ENCODE measurements at regions not wholly inside any gene's neighbourhood (a gene's known extent, or its start where the extent isn't known, plus 50 kb on each side); places are given as distances from the start of the nearest gene placed in this dataset.

DNA sequence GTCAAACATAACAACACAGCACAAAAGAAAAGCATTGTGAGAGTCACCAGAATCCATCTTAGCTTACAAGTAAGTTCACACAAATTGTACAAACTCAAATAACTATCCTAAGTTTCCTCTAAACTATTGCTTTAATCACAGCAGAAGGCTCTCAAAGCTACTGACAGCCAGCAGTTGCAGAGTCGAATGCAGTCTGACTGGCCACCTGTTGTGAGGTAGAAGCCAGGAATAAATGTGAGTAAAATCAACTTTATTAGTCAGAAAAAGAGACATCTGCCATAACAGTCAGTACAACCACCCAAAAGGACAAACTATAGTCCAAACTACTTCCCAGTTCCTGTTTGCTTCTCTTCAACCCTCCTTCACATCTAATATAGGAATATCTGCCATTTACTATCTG lies 231.7 kb upstream of the USP15 start:
- ATAC-seq = no peak
- no peak overlapping the region for H3K4me3 ChIP-seq (replicated peaks in 1 of 2; ENCODE audit: low read depth in 1 of 2, low read length in 2 of 2)
- intact Hi-C loops (cut with micrococcal nuclease) = no loop called here
- POLR2A ChIA-PET = no interaction called here
- no peaks in the 10 kb centered on the region for H3K36me3 ChIP-seq (ENCODE audit: control insufficient read depth in 1 of 2, insufficient read depth in 2 of 2, low read length in 2 of 2)
- no peaks in the 10 kb centered on the region for H4K20me1 ChIP-seq (ENCODE audit: insufficient read depth)
- no peak overlapping the region for H2AFZ ChIP-seq (ENCODE audit: low read depth, low read length, poor library complexity, severe bottlenecking)
- RAD21 ChIA-PET (ENCODE audit: low non-redundant PET in 1 of 2, low total read pairs in 2 of 2, uncharacterized antibody in 2 of 2, unreplicated experiment in 2 of 2) = no interaction called here
- no peaks in the 10 kb centered on the region for H3K9me3 ChIP-seq (ENCODE audit: control insufficient read depth in 1 of 2, insufficient read depth in 1 of 2, low read depth in 1 of 2, low read length in 2 of 2)
- H3K27ac ChIP-seq (ENCODE audit: low read depth, low read length) = no peak overlapping the region
- BruUV-seq (replicated peaks) = no TSS peak
- H3K4me1 ChIP-seq (ENCODE audit: control insufficient read depth in 1 of 2, insufficient read depth in 2 of 2, low read length in 2 of 2) = no peaks in the 10 kb centered on the region
- no peak overlapping the region for H3K4me2 ChIP-seq (ENCODE audit: low read length)
- no peaks in the 10 kb centered on the region for H3K79me2 ChIP-seq (ENCODE audit: insufficient read depth, low read length)
- CTCF ChIA-PET = no interaction called here
- TF ChIP-seq YY1 (IDR thresholded peaks at IDR 0.05; ENCODE audit: extremely low read depth, insufficient replicate concordance, low read depth, low read length) = no peak
- TF ChIP-seq, protein P1, sequence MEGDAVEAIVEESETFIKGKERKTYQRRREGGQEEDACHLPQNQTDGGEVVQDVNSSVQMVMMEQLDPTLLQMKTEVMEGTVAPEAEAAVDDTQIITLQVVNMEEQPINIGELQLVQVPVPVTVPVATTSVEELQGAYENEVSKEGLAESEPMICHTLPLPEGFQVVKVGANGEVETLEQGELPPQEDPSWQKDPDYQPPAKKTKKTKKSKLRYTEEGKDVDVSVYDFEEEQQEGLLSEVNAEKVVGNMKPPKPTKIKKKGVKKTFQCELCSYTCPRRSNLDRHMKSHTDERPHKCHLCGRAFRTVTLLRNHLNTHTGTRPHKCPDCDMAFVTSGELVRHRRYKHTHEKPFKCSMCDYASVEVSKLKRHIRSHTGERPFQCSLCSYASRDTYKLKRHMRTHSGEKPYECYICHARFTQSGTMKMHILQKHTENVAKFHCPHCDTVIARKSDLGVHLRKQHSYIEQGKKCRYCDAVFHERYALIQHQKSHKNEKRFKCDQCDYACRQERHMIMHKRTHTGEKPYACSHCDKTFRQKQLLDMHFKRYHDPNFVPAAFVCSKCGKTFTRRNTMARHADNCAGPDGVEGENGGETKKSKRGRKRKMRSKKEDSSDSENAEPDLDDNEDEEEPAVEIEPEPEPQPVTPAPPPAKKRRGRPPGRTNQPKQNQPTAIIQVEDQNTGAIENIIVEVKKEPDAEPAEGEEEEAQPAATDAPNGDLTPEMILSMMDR (IDR thresholded peaks at IDR 0.05 in 2 of 3, conservative IDR thresholded peaks at IDR 0.05 in 1 of 3; ENCODE audit: borderline replicate concordance in 1 of 3, insufficient read depth in 1 of 3, low read depth in 2 of 3, low read length in 2 of 3) = no peak
- TF ChIP-seq, protein P2, sequence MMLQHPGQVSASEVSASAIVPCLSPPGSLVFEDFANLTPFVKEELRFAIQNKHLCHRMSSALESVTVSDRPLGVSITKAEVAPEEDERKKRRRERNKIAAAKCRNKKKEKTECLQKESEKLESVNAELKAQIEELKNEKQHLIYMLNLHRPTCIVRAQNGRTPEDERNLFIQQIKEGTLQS (IDR thresholded peaks at IDR 0.05) = no peak
- no peak for TF ChIP-seq FOSL1 (IDR thresholded peaks at IDR 0.05; ENCODE audit: low read depth)
- no peak for TF ChIP-seq TCF7L2 (IDR thresholded peaks at IDR 0.05; ENCODE audit: borderline replicate concordance, extremely low read depth, insufficient read depth, insufficient read length)
- TF ChIP-seq RAD21 (IDR thresholded peaks at IDR 0.05; ENCODE audit: low read depth) = no peak
- no peak for TF ChIP-seq CEBPB (IDR thresholded peaks at IDR 0.05; ENCODE audit: low read depth)
- no peak for TF ChIP-seq EGR1 (IDR thresholded peaks at IDR 0.05; ENCODE audit: low read depth)
- TF ChIP-seq SP1 (IDR thresholded peaks at IDR 0.05; ENCODE audit: low read depth) = no peak
- no peak for TF ChIP-seq MAX (IDR thresholded peaks at IDR 0.05)
- TF ChIP-seq REST (IDR thresholded peaks at IDR 0.05; ENCODE audit: low read depth) = no peak
- TF ChIP-seq, protein P3, sequence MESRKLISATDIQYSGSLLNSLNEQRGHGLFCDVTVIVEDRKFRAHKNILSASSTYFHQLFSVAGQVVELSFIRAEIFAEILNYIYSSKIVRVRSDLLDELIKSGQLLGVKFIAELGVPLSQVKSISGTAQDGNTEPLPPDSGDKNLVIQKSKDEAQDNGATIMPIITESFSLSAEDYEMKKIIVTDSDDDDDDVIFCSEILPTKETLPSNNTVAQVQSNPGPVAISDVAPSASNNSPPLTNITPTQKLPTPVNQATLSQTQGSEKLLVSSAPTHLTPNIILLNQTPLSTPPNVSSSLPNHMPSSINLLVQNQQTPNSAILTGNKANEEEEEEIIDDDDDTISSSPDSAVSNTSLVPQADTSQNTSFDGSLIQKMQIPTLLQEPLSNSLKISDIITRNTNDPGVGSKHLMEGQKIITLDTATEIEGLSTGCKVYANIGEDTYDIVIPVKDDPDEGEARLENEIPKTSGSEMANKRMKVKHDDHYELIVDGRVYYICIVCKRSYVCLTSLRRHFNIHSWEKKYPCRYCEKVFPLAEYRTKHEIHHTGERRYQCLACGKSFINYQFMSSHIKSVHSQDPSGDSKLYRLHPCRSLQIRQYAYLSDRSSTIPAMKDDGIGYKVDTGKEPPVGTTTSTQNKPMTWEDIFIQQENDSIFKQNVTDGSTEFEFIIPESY (IDR thresholded peaks at IDR 0.05; ENCODE audit: extremely low read depth, insufficient replicate concordance, low read length) = no peak
- TF ChIP-seq CBX3 (IDR thresholded peaks at IDR 0.05; ENCODE audit: low read depth) = no peak
- no peak for TF ChIP-seq EZH2phosphoT487 (IDR thresholded peaks at IDR 0.05; ENCODE audit: borderline replicate concordance)
- no peak for TF ChIP-seq ZNF274 (IDR thresholded peaks at IDR 0.05; ENCODE audit: low read depth, low read length)
- H3K27me3 ChIP-seq (ENCODE audit: insufficient read depth, low read length) = no peaks in the 10 kb centered on the region
- H3K9me2 ChIP-seq (ENCODE audit: insufficient read depth) = no peaks in the 10 kb centered on the region
- DNase-seq (ENCODE audit: low read depth, low spot score) = no peak
- H3K9ac ChIP-seq (ENCODE audit: low read length) = no peak overlapping the region
